Brain microvascular endothelial cell (primary cell): ENCODE measurements at regions not wholly inside any gene's neighbourhood (a gene's known extent, or its start where the extent isn't known, plus 50 kb on each side); places are given as distances from the start of the nearest gene placed in this dataset.

ENCODE experiments used
- DNase-seq: peaks from one replicate; pipeline ENCODE4 v3.0.0-alpha.2; 2020
- H3K27ac ChIP-seq: fragments of 250-450 bp; sonication (Bioruptor Pico); 2 replicates; pipeline ENCODE4 v1.5.1; 2020; ENCODE audit warnings: mild to moderate bottlenecking, moderate library complexity
- H3K27me3 ChIP-seq: fragments of 250-450 bp; sonication (Bioruptor Pico); replicated peaks from 2 replicates; pipeline ENCODE4 v1.5.1; 2020; ENCODE audit warnings: mild to moderate bottlenecking
- H3K36me3 ChIP-seq: fragments of 250-450 bp; sonication (Bioruptor Pico); replicated peaks from 2 replicates; pipeline ENCODE4 v1.5.1; 2020; ENCODE audit warnings: mild to moderate bottlenecking
- H3K4me3 ChIP-seq: 2 replicates; pipeline ENCODE4 v1.5.1; 2011; ENCODE audit warnings: low read depth, mild to moderate bottlenecking, control low read depth, low read length, moderate library complexity
- in situ Hi-C: cut with HindIII; loops from 2 replicates; pipeline ENCODE4 v1.10.0; 2017; ENCODE audit warnings: low sequenced_read_pairs, low pct_ligation_motif_present
- TF ChIP-seq, protein P1 (sequence below): IDR thresholded peaks from 2 replicates; pipeline ENCODE4 v1.5.1; 2011; ENCODE audit warnings: low read depth, mild to moderate bottlenecking, moderate library complexity, low read length, control low read depth, inconsistent platforms; ENCODE audit errors: missing control alignments

DNA sequence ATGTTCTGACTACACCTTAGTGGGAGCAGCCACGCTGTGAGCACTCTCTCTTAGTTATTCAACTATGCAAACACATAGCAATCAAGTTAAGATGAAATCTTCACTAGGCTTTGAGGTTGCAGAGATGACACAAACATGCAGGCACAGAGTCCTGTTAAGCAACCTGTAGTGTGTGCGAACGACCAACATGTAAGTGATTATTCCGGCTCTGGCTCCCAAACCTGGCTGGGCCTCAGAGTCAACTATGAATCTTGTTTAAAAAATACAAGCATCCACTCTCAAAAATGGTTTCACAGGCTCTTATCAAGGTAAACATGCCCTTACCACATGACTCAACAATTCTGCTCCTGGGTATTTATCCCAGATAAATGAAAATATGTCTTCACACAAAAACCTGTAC lies 91.4 kb downstream of the IRS2 start:
- Histone ChIP-seq H3K27ac (no peak overlapping the region), H3K36me3 (no peaks in the 10 kb centered on the region), H3K27me3 (no peaks in the 10 kb centered on the region), H3K4me3 (no peak overlapping the region)
- TF ChIP-seq, protein P1, sequence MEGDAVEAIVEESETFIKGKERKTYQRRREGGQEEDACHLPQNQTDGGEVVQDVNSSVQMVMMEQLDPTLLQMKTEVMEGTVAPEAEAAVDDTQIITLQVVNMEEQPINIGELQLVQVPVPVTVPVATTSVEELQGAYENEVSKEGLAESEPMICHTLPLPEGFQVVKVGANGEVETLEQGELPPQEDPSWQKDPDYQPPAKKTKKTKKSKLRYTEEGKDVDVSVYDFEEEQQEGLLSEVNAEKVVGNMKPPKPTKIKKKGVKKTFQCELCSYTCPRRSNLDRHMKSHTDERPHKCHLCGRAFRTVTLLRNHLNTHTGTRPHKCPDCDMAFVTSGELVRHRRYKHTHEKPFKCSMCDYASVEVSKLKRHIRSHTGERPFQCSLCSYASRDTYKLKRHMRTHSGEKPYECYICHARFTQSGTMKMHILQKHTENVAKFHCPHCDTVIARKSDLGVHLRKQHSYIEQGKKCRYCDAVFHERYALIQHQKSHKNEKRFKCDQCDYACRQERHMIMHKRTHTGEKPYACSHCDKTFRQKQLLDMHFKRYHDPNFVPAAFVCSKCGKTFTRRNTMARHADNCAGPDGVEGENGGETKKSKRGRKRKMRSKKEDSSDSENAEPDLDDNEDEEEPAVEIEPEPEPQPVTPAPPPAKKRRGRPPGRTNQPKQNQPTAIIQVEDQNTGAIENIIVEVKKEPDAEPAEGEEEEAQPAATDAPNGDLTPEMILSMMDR = no peak
- in situ Hi-C loops = no loop called here
- DNase-seq = no peak

DNA sequence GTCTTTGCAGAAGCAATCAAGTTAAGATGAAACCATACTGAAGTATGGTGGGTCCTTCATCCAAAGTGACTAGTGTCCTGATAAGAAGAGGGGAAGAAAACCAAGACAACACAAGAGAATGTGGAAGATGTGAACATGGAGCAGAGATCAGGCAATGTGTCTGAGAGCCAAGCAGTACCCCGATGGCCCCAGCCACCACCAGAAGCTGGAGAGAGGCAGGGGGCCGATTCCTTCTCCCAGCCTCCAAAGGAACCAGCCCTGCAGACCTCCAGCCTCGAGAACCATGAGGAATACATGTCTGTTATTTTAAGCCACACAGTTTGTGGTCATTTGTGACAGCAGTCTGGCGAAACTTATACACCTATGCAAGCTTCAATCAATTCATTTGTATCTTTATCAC lies 93.2 kb downstream of the IRS2 start:
- H3K27me3 ChIP-seq = no peaks in the 10 kb centered on the region
- in situ Hi-C loops = no loop called here
- no peak for DNase-seq
- H3K36me3 ChIP-seq = no peaks in the 10 kb centered on the region
- no peak overlapping the region for H3K27ac ChIP-seq
- TF ChIP-seq, protein P1 = no peak
- no peak overlapping the region for H3K4me3 ChIP-seq

DNA sequence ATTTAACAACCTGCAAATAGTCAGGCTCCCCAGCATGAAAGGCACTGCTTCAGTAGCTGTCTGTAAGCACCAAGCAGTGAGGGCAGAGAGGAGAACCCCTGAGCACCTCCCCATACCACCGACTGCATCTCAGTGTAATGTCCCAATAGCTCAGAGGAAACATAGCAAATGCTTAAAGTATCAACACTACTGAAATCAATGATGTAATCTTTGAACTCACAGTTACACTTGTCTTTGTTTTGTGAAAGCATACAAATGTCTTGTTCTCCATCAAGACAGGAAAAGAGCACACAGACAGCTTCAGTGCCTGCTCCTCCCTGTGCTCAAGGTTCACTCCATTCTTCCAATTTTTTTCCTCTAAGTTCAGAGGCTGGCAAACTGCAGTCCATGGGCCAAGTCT lies 94.7 kb downstream of the IRS2 start:
- TF ChIP-seq, protein P1 = no peak
- in situ Hi-C loops = no loop called here
- DNase-seq = no peak
- Histone ChIP-seq H3K27me3 (no peaks in the 10 kb centered on the region), H3K27ac (no peak overlapping the region), H3K36me3 (no peaks in the 10 kb centered on the region), H3K4me3 (no peak overlapping the region)

DNA sequence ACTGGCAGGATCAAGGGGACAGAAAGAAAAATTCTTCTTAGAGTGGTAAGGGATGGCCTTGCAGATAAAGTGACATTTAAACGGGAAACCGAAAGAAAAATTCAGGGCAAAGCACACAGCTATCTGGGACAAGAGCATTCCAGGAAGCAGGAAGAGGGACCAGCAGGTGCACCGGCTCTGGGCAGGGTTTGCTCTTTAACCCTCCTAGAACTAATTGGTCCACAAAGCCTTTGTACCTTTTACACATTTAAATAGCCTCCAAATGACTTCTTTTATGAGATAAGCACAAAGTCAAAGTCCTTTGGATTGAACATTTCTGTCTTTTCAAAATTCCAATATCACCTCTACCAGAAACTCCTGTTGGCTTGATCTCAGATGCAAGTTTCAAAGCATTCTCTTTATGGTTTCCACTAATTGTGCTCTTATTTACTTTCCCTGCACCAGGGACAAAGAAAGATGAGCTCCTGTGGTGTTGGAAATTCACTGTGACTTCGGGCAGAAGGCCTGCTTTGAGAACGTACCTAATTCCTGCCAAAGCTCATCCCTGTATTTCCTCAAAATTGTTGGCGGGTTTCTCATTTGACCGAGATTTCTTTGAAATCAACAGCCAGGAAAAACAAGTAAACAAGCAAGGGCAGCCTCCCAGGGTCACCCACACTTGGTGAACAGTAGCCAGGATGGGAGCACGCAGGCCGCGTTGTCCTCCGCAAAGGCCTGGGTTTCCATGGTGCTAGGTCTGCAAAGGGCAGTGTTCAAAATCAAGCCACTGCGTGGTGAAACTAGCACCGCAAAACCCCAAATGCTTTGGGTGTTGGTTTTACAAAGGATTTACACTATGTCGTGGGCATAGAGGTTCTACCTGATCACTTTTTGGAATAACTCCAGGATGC lies 98.6 kb downstream of the IRS2 start:
- Histone ChIP-seq H3K36me3 (no peaks in the 10 kb centered on the region), H3K27ac (no peak overlapping the region), H3K4me3 (no peak overlapping the region), H3K27me3 (no peaks in the 10 kb centered on the region)
- DNase-seq = no peak
- TF ChIP-seq, protein P1 = no peak
- in situ Hi-C loops = no loop called here

DNA sequence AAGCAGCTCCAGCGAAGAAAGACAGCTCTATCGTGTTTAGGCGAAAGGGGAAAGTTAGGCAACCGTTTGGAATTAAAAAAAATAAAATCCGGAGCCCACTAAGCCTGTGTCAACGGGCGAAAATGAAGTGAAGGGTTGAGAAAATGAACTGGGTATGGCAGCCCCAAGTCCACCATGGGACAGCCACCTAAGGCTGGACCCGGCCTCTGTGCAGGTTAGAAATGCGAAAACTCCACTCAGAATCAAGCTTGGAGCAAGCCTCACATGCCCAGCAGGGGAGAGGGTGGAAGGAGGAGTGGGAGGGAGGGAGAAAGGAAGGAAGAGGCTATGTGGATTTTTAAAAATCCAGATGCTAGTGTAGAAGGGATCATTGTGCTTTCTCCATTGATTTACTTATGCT lies 101.2 kb downstream of the IRS2 start:
- in situ Hi-C loops = no loop called here

More for the DNA sequence above, 101.2 kb downstream of the IRS2 start:
- H3K27ac ChIP-seq = no peak overlapping the region
- TF ChIP-seq, protein P1 = no peak
- H3K27me3 ChIP-seq = no peaks in the 10 kb centered on the region
- no peak overlapping the region for H3K4me3 ChIP-seq
- no peak for DNase-seq
- no peaks in the 10 kb centered on the region for H3K36me3 ChIP-seq
